BLaER1 treated with 17β-estradiol and CSF1 and Interleukin-3, amounts not matched to agents 10 nM and 100 nM (cell line): ENCODE measurements at regions not wholly inside any gene's neighbourhood (a gene's known extent, or its start where the extent isn't known, plus 50 kb on each side); places are given as distances from the start of the nearest gene placed in this dataset.

Experiments
- H3K27ac ChIP-seq, 11 experiments: shearing (Covaris generic); formaldehyde crosslinking; 2 replicates each; pipeline ENCODE4 v1.8.1; 2022
- H3K27me3 ChIP-seq, 11 experiments: shearing (Covaris generic); formaldehyde crosslinking; 2 replicates each; pipeline ENCODE4 v1.8.1; 2022
- H3K36me3 ChIP-seq, 11 experiments: shearing (Covaris generic); formaldehyde crosslinking; 2 replicates each; pipeline ENCODE4 v1.8.1; 2022
- H3K4me1 ChIP-seq, 10 experiments: shearing (Covaris generic); formaldehyde crosslinking; 2 replicates each; pipeline ENCODE4 v1.8.1; 2022
- H3K4me2 ChIP-seq, 11 experiments: shearing (Covaris generic); formaldehyde crosslinking; 2 replicates each; pipeline ENCODE4 v1.8.1; 2022
- H3K4me3 ChIP-seq, 10 experiments: shearing (Covaris generic); formaldehyde crosslinking; 2 replicates each; pipeline ENCODE4 v1.8.1; 2022
- H3K9ac ChIP-seq, 11 experiments: shearing (Covaris generic); formaldehyde crosslinking; 2 replicates each; pipeline ENCODE4 v1.8.1; 2022
- H3K9me3 ChIP-seq, 11 experiments: shearing (Covaris generic); formaldehyde crosslinking; replicated peaks in 1 of 11; 2 replicates each; pipeline ENCODE4 v1.8.1; 2022
- H4K20me1 ChIP-seq, 11 experiments: shearing (Covaris generic); formaldehyde crosslinking; 2 replicates each; pipeline ENCODE4 v1.8.1; 2022
- Cebpa-rat ChIP-seq, 11 experiments: shearing (Covaris generic); IDR thresholded peaks; 2 replicates each; pipeline ENCODE4 v1.8.1; 2022

DNA sequence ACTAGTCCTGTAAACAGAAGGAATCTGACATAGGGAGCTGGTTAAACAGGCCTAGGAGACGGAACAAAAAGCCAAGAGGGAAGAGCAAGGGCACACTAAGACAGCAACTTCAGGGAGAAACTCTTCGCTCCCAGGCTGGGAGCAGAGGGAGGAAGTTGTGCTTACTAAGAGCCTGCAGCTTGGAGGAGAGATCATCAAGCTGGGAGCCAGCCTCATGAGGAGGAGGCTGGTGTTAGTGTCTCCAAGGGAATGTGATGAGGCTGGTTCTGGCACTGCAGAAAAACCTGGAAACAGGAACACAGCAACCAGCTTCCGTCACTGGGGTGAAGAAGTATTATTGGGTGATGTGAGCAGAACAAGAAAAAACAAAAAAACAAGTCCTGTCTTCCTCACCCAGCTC, 1027.3 kb downstream of the UQCRFS1 start:
- Histone ChIP-seq H3K4me2 (no peak overlapping the region), H4K20me1 (no peaks in the 10 kb centered on the region), H3K27ac (no peak overlapping the region), H3K9me3 (peaks cover 16 to 31% (median 24%) of the 10 kb centered on the region in 11 experiments), H3K36me3 (no peaks in the 10 kb centered on the region), H3K27me3 (no peaks in the 10 kb centered on the region), H3K4me3 (no peak overlapping the region), H3K4me1 (no peaks in the 10 kb centered on the region), H3K9ac (no peak overlapping the region)
- TF ChIP-seq Cebpa-rat (IDR thresholded peaks at IDR 0.05): no peak

DNA sequence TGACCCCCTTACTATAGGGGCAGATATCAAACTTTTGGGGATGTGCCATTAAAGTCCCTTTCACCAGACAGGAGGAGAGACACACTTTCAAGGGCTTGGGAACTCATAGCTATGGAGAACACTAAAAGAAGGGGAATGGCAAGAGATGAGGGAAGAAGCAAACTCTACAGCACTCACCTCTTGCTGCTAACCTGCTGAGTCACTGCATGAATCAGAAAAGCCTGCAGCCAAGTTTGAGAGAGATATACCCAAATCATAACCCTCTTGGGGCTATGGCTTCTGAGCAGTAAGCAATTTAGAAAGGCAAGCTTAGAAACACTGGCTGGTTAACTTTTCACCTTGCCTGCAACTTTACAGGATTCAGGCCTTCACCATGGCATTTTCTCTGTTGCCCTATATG, 1028.0 kb downstream of the UQCRFS1 start:
- Histone ChIP-seq H3K9me3 (peaks cover 16 to 30% (median 24%) of the 10 kb centered on the region in 11 experiments), H3K27ac (no peak overlapping the region), H3K27me3 (no peaks in the 10 kb centered on the region), H3K4me2 (no peak overlapping the region), H3K36me3 (no peaks in the 10 kb centered on the region), H3K4me1 (no peaks in the 10 kb centered on the region), H4K20me1 (no peaks in the 10 kb centered on the region), H3K9ac (no peak overlapping the region), H3K4me3 (no peak overlapping the region)
- TF ChIP-seq Cebpa-rat (IDR thresholded peaks at IDR 0.05): no peak

DNA sequence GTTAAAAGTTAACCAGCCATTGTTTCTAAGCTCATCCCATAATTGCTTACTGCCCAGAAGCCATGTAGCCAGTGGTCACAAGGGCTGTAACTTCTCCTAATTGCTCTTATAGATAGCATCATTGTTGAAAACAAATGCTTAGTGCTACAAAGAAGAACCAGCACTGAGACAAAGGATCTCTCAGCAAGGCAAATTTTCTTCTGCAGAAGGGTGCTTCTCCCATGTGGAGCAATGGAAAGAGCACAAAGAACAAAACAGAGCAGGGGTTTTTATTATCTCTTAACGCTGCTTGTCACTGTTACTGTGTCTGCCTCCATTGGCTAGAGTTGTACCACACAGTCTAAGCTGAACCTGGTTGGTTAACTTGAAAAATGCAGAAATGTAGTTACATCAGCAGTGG, 1036.8 kb downstream of the UQCRFS1 start:
- no peak overlapping the region for H3K9ac ChIP-seq
- no peak overlapping the region for H3K4me2 ChIP-seq
- no peaks in the 10 kb centered on the region for H3K27me3 ChIP-seq
- peaks cover 26 to 39% (median 33%) of the 10 kb centered on the region in 11 experiments for H3K9me3 ChIP-seq
- no peaks in the 10 kb centered on the region for H3K4me1 ChIP-seq
- no peak overlapping the region for H3K27ac ChIP-seq
- no peak for TF ChIP-seq Cebpa-rat (IDR thresholded peaks at IDR 0.05)
- H4K20me1 ChIP-seq: no peaks in the 10 kb centered on the region
- H3K36me3 ChIP-seq: no peaks in the 10 kb centered on the region
- H3K4me3 ChIP-seq: no peak overlapping the region

DNA sequence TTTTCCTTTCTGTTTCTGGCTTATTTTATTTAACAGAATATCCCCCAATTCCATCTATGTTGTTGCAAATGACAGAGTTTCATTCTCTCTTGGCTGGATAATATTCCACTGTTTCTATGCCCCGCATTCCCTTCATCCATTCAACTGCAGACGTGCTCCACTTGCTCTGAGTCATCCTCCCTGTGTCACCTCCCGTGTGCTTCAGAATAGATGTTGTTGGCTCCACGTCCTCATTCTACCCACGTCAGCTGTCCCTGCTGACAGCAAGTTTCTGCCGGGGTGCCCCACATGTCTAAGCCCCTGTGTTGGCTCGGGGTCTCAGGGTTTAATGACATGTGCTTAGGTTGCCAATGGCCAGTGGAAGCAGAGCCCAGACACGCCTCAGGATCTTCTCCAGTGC, 1041.0 kb downstream of the UQCRFS1 start:
- Histone ChIP-seq H3K9ac (no peak overlapping the region), H3K36me3 (no peaks in the 10 kb centered on the region), H3K4me3 (no peak overlapping the region), H3K27ac (no peak overlapping the region), H3K4me2 (no peak overlapping the region), H3K9me3 (peaks cover 17 to 25% (median 19%) of the 10 kb centered on the region in 11 experiments), H4K20me1 (no peaks in the 10 kb centered on the region), H3K27me3 (no peaks in the 10 kb centered on the region), H3K4me1 (no peaks in the 10 kb centered on the region)
- no peak for TF ChIP-seq Cebpa-rat (IDR thresholded peaks at IDR 0.05)

DNA sequence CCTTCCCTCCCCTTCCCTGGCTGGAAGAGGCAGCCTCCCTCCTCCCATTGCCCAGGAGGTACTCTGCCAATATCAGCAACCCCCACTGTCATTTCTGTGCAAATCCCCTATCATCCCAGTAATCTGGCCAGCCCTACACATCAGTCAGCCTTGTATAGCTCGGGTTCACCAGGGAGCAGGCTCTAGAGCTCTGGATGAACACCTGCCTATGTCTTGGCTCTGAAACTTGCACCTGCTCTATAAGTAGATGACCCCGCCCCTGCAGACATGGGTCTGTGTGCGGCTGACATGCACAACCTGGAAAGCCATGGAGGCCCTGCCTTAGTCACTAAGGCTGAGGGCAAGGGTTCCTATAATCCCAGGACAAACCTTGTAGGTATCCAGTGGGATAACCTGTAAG, 1042.9 kb downstream of the UQCRFS1 start:
- Histone ChIP-seq H3K9ac (no peak overlapping the region), H3K4me1 (no peaks in the 10 kb centered on the region), H3K36me3 (no peaks in the 10 kb centered on the region), H3K4me3 (no peak overlapping the region), H3K9me3 (peaks cover 0 to 6% (median 0%) of the 10 kb centered on the region in 11 experiments; a peak in 7 of 22 replicates), H3K4me2 (no peak overlapping the region), H3K27ac (no peak overlapping the region), H3K27me3 (no peaks in the 10 kb centered on the region), H4K20me1 (no peaks in the 10 kb centered on the region)
- no peak for TF ChIP-seq Cebpa-rat (IDR thresholded peaks at IDR 0.05)

DNA sequence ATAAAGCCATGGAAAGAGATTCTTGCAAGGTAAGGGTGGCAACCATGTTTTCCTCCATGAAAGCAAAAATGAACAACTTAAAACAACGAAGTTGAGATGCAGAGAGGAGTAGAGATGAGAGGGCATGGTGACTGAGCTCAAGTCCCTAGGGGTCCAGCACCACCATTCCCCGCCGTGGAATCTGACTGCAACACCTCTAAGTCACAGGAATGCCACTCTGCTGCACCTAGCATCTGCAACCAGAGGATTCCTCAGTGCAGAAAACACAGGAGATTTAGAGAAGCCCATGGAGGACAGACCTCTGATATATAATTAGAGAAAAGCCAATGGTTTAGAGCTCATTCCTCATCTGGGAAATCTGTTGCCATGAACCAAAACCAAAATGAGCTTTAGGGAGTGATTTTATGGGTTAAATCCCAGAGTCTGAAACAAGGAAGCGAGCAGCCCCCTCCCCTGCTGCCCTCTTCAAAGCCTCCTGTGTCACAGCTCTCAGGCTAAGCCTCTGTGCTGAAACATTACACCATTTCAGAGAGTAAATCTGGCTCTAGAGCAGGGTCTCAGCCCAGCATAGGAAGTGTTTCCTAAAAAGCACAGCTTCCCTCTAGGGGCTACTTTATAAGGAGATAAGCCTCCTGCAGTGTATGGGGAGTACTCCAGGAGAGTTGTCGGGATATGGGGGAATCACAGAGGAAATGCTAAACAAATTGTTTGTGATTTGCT, 1043.6 kb downstream of the UQCRFS1 start:
- Histone ChIP-seq H3K4me3 (no peak overlapping the region), H3K27me3 (no peaks in the 10 kb centered on the region), H3K9me3 (no peaks in the 10 kb centered on the region; a peak in 1 of 22 replicates), H3K36me3 (no peaks in the 10 kb centered on the region), H3K4me2 (no peak overlapping the region), H4K20me1 (no peaks in the 10 kb centered on the region), H3K27ac (no peak overlapping the region), H3K4me1 (no peaks in the 10 kb centered on the region), H3K9ac (no peak overlapping the region)
- no peak for TF ChIP-seq Cebpa-rat (IDR thresholded peaks at IDR 0.05)

DNA sequence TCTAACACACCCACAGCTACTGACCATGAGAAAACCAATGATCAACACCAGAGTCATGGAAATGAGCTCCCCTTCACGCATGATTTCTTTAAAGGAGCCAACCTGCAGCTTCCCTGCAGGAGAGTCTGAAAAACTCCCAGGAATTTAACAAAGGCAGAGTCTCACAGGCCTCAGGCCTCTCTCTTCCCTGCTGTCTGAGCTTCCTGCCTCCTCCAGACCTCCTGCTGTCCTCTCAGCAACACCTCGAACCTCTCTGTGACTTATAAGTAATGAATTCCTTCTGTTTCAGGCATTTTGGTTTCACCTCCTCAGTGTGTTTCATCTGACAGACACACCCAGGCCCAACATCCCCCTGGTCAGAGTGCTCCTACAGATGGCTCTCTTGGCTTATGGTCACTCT, 1044.4 kb downstream of the UQCRFS1 start:
- H3K4me2 ChIP-seq: no peak overlapping the region
- no peak for TF ChIP-seq Cebpa-rat (IDR thresholded peaks at IDR 0.05)
- H3K36me3 ChIP-seq: no peaks in the 10 kb centered on the region
- H3K9ac ChIP-seq: no peak overlapping the region
- no peaks in the 10 kb centered on the region for H3K4me1 ChIP-seq
- H3K27ac ChIP-seq: no peak overlapping the region
- no peaks in the 10 kb centered on the region; a peak in 1 of 22 replicates for H3K9me3 ChIP-seq
- no peak overlapping the region for H3K4me3 ChIP-seq
- H3K27me3 ChIP-seq: no peaks in the 10 kb centered on the region
- no peaks in the 10 kb centered on the region for H4K20me1 ChIP-seq

DNA sequence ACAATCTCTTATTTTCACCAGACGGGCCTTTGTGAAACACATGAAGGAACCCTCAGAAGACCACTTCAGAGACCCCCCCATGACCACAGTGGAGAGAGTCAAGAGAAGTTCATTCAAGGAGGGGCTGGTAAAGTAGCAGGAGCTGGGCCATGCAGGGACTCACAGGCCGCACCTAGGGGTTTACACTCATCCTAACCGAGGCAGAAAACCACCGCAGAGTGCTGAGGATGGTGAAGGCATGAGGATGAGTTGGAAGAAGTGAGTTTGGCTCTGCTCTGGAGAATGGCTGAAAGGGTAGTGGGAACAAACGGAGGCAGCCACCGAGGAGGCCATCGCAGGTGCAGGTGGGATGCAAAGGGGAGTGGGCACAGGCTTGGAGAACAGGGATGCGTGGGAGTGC, 1046.9 kb downstream of the UQCRFS1 start:
- Histone ChIP-seq H4K20me1 (no peaks in the 10 kb centered on the region), H3K27ac (no peak overlapping the region), H3K4me1 (no peaks in the 10 kb centered on the region), H3K9ac (no peak overlapping the region), H3K9me3 (peaks cover 0 to 3% (median 0%) of the 10 kb centered on the region in 11 experiments; a peak in 4 of 22 replicates), H3K27me3 (no peaks in the 10 kb centered on the region), H3K36me3 (no peaks in the 10 kb centered on the region), H3K4me3 (no peak overlapping the region), H3K4me2 (no peak overlapping the region)
- TF ChIP-seq Cebpa-rat (IDR thresholded peaks at IDR 0.05): no peak

DNA sequence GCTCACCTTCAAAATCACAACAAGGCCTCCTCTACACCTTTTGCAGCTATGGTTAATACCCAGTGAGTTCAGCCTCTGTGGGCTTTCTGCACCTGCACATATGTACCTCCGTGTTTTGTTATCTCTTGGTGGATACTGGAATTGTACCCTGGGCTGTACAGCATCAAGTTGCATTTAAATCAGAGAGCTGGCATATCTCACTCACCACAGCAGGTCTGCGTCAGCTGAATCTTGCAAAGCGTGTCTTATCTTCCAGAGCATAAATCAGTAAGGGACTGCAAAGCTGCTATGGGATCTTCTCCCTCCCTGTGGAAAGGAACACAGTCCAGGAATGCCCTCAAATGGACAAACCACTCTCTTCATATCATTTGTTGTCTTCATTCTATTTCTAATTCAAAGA, 1048.7 kb downstream of the UQCRFS1 start:
- no peak for TF ChIP-seq Cebpa-rat (IDR thresholded peaks at IDR 0.05)
- H3K36me3 ChIP-seq: no peaks in the 10 kb centered on the region
- peaks cover under 1 to 12% (median 3%) of the 10 kb centered on the region in 11 experiments; a peak in 15 of 22 replicates for H3K9me3 ChIP-seq
- no peak overlapping the region for H3K9ac ChIP-seq
- no peaks in the 10 kb centered on the region for H3K4me1 ChIP-seq
- no peak overlapping the region for H3K4me3 ChIP-seq
- H3K27me3 ChIP-seq: no peaks in the 10 kb centered on the region
- no peaks in the 10 kb centered on the region for H4K20me1 ChIP-seq
- H3K27ac ChIP-seq: no peak overlapping the region
- no peak overlapping the region for H3K4me2 ChIP-seq

DNA sequence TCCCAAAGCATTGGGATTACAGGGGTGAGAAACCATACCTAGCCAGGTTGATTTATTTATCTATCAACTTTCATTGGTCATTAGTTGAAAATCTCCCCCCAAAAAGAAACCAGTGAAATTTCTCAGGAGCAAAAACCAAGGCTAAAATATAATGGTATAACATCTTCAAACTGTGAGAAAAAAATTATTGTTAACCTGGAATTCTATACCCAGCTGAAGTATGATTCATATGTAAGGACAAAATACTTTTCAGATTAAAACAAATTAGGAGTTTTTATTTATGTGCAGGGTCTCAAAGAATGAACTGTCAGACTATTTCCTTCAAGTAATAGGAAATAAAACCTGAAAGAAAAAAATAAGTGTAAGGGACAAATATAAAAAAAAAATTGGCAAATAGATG, 1053.9 kb downstream of the UQCRFS1 start:
- no peak overlapping the region for H3K9ac ChIP-seq
- H3K4me3 ChIP-seq: no peak overlapping the region
- no peak overlapping the region for H3K4me2 ChIP-seq
- no peaks in the 10 kb centered on the region for H3K27me3 ChIP-seq
- no peaks in the 10 kb centered on the region for H4K20me1 ChIP-seq
- H3K9me3 ChIP-seq: peaks cover 11 to 29% (median 20%) of the 10 kb centered on the region in 11 experiments; a peak in 20 of 22 replicates
- no peaks in the 10 kb centered on the region for H3K4me1 ChIP-seq
- no peak overlapping the region for H3K27ac ChIP-seq
- no peaks in the 10 kb centered on the region for H3K36me3 ChIP-seq
- no peak for TF ChIP-seq Cebpa-rat (IDR thresholded peaks at IDR 0.05)
